ENCODE measurements at regions not wholly inside any gene's neighbourhood (a gene's known extent, or its start where the extent isn't known, plus 50 kb on each side); places are given as distances from the start of the nearest gene placed in this dataset.

DNA sequence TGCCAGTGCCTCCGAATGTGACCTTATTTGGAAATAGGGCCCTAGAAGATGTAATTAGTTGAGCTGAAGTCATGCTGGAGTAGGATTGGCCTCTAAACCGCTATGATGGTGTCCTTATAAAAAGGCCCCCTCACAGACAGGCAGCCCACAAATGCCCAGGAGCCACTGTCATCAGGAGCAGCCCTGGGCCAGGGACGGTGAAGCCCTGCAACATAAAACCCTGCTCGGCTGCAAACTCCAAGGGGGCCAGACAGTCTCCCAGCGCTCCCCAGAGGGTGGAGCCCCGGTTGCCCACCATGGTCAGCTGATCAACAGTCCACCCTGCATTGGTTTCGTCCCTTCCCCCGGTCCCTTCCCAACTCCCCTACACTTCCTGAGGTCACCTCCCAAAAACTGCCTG, 351.7 kb downstream of the FOXL1 start:
- DNase-seq (ENCODE audit: low read depth in 2 of 2) = no peak

DNA sequence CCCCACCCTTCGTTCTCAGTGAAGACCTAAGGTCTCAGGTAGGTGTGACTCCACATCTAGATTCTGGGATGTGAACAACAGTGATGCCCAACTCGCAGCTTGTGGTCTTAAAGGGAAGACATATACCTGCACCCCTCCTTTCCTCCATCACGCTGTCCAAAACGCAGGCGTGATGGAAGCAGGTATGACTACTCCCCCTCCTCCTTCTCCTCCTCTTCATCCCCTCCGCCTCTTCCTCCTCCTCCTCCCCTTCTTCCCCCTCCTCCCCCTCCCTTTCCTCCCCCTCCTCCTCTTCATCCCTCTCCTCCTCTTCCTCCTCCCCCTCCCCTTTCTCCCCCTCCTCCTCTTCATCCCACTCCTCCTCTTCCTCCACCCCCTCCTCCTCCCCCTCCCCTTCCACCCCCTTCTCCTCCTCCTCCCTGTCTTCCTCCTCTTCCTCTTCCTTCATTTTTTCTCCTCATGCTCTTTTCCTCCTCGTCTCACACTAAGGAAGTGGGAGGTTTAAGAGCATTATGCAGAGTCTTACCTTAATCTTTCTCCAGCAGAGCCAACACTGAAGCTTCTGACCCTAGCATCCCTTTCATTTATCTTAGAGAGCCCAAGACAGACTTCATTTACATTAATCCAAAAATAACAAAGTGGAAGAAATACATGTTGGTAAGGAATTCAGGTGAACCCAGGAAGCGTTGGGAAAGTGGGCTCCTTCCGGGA, 352.5 kb downstream of the FOXL1 start:
- DNase-seq (ENCODE audit: low read depth in 2 of 2) = no peak

DNA sequence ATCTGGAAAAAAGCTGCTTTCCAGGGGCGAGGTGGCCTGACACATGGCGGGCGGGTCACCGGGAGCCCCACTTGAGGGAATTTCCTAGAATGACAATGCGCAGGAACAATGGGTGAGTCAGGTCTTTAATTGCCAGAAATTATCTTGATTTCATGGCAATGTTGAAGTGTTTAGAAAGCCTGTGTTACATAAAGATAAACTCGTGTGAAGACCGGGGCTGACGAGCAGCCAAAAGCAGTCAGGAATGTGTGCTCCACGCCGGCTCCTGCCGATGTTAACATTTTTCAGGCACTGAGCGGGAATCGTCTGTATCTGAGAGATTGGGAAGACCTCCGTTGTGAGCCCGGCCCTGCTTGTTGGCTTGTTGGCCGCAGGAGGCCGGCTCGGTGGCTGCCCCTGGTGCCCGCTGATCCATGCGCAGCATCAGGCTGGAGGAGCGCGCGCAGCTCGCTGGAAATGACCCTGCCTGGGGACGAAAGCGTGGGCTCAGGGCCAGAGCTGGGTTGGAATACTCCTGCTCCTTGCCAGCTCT, 353.1 kb downstream of the FOXL1 start:
- no peak for DNase-seq (ENCODE audit: low read depth in 2 of 2)

DNA sequence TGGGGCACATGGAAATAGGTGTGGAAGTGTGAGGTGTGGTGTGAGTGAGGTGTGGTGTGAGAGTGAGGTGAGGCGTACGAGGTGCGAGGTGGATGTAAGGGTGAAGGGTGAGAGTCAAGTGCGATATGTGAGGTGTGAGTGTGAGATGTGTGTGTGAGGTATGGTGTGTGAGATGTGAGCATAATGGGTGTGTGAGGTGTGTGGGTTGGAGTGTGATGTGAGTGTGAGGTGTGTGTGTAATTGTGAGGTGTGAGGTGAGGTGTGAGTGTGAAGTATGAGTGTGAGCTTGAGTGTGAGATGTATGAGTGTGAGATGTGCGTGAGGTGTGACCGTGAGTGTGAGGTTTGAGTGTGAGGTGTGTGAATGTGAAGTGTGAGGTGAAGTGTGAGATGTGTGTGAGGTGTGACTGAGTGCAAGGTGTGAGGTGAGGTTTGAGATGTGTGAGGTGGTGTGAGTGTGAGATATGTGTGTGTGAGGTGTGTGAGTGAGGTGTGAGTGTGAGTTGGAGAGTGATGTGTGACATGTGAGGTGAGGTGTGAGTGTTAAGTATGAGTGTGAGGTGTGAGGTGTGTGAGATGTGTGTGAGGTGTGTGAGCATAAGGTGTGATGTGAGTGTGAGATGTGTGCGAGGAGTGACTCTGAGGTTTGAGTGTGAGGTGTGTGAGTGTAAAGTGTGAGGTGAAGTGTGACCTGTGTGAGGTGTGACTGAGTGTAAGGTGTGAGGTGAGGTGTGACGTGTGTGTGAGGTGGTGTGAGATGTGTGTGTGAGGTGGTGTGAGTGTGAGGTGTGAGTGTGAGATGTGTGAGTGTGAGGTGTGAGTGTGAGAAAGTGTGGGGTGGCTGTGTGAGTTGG, 354.0 kb downstream of the FOXL1 start:
- DNase-seq (ENCODE audit: low read depth in 2 of 2) = no peak

DNA sequence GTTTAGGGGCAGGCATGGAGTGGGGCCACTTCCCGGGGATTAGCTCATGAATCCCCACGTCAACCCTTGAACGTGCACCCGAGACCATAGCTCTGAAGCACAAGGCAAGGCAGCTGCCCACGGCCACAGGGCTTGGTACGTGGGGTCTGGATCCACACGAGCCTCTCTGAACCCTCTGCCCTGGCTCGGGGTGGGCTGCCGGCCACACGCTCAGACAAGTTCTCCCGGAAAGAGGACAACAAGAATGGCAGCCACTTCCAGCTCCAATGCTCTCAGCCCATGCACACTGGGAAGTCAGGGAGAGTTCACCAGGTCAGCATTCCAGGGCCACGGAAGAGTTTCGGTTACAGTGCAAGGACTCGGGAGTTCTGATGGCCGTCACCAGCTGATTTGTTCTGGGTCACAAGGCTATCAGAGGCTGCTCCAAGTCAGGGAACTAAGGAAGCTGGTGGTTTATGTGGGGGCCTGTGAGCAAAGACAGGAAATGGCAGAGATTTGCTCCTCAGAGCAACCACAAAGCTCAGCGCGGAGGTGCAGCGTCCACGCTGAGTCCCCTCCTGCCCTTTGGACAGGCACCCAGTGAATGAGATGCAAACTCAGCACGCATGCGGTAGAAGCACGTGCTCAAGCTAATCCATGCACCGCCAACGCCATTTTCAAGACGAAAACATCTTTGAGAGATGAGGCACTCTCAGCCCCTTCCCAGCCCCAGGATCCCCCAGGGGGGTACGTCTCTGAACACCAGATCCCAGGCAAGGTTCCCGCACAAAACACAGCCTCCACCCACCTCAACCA, 356.4 kb downstream of the FOXL1 start:
- no peak for DNase-seq (ENCODE audit: low read depth in 2 of 2)

DNA sequence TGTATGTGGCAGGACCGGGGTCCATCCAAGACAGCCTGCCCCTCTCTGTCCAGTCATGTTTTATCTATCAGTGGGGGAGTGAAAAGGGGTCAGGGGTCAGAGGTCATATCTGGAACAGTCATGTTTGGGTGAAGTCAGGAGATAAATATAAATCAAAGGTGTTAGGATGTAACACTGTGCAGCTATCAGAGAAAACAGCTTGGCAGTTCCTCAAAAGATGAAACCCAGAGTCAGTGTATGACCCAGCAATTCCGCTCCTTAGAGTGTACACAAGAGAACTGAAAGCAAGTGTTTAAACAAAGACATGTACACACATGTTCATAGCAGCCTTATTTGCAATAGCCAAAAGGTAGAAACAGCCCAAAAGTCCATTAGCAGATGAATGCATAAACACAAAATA, 361.3 kb downstream of the FOXL1 start:
- DNase-seq (ENCODE audit: low read depth in 2 of 2) = no peak

DNA sequence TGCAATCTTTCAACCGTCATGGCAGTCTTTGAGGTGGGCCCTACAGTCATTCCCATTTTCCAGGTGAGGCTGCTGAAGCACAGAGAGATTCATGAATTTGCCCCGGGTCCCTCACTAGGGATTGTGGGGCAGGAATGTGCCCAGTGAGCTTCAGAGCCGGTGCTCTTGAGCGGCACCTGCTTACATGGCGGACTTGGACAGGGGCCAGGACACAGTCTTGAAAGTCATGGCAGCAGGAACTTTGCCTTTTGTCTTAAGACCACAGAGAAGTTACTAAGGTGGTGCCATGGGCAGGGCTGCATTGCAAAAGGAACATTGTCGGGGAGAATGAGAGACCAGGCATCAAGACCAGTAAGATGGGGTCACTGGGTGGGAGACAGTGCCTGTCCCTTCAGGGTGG, 363.4 kb downstream of the FOXL1 start:
- no peak for DNase-seq (ENCODE audit: low read depth in 2 of 2)

DNA sequence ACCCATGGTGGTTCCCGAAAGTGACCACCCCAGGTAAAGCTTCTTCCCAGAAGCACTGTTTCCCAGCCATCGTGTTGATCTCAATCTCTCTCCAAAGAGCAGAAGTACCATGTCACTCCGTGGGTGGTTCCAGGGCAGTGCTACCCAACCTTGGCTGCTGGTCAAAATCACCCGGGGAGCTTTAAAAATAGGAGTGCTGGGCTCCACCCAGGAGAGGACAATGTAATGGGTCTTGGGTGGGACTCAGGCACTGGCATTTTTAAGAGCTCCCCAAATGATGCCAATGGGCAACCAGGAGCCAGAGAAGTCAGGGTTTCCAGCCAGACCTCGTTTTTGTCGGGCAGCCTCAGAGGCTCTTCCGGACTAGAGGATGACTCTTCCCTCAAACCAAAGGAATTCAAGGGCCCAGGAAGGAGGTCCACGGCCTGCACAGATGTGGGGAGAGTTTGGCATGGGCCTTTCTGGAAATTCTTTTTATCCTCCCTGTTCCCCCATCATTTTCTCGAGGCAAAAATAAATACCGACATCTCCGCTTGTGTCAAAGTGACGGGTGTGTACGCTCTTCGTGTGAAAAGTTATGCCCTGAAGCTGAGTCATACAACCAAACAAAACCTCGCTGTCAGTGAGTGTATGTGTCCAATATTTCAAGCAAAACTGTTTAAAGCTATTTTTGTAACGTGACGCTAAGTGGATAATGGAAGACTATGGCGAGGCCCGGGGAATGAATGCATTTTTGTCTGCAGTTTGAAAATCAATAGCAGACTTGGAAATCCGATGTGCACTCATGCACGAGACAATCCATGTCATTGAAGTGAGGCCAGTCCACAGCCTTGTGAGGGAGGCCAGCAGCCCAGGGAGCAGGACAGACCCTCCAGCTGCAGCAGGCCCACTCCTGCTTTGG, 364.1 kb downstream of the FOXL1 start:
- DNase-seq (ENCODE audit: low read depth in 2 of 2) = no peak

DNA sequence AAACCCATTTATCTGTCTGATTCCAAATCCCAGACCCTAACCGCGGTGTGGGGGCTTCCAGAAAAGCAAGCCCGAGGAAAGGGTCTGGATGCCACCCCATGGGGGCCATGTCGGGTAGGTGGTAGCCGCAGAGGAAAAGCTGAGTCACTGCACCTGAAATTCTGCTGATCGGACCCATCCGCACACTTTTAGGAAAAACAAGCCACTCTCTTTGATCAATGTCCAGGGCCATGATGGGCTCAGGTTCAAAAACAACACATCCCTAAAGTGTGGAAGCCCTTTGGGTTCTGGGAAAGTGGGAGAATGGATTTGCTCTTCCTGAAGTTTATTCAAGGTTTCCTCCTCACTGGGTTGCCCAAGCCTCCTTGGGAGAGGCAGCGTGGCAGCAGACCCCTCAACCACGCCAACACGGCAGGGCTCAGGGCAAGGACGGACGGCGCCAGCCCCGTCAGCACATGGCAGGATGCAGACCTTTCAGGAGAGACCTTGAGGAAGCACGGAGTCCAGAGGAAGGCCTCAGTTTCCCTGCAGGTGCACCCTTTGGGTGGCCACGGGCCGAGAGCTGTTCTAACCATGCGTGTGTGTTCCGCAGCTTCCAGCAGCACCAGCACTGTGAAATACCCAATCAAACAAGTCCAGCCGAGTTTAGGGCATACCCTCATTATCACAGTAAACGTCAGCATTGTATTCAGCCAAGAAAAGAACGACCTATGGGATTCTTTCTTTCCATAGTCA, 367.0 kb downstream of the FOXL1 start:
- no peak for DNase-seq (ENCODE audit: low read depth in 2 of 2)

DNA sequence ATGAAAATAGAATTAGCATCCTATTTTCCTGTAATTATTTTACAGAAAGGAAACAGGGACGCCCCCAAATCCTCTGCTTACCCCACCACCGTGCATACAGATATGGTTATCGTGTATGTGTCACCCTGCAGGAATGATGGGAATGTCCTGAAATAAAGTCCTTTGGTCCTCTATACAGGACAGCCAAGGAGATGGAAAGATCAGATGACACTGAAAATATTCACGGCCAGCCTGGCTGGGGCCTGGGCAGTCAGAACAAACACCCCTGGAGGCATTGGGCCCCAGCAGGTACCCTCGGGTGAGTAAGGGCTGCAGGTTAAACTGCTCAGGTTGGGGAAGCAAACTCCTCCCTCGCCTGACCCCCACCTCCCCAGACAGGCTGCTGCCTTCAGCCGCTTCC, 368.0 kb downstream of the FOXL1 start:
- no peak for DNase-seq (ENCODE audit: low read depth in 2 of 2)

DNA sequence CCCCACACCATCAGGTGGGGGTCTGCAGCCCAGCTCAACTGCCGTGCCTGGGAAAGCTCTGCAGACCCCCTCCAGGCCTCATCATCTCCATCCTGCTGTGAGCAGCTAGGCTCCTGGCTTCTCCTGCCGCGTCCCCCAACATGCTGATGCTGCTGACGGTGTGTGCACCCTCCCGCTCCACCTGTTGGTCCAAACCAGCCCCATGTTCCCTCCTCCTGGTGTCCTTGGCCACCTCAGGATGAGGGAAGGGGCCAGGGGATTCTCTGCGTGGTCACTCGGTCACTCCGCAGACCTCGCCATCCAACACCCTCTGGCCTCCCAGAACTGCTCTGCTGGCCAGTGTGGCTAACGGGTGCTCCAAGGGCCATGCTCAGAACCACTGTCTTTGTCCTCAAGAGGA, 368.6 kb downstream of the FOXL1 start:
- DNase-seq (ENCODE audit: low read depth in 2 of 2) = no peak

DNA sequence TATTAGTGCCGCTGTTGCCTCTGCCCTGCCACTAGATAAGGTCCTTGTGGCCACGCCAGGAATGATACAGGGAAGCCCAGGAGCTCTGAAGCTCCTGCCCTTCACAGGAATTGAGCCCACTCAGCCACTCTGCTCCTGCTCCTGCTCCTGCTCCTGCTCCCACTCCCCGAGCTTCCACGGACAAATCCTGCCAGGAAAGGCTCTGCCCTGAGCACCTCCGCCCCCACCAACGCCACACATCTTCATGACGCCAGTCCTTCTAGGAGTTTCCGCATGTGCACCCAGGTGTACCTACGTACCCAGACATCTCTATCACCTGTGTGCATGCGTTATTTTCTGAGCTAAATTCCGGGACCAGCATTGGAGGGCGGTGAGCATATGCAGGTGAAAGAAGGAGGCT, 369.1 kb downstream of the C16orf95 start:
- DNase-seq (ENCODE audit: low read depth in 2 of 2) = no peak

DNA sequence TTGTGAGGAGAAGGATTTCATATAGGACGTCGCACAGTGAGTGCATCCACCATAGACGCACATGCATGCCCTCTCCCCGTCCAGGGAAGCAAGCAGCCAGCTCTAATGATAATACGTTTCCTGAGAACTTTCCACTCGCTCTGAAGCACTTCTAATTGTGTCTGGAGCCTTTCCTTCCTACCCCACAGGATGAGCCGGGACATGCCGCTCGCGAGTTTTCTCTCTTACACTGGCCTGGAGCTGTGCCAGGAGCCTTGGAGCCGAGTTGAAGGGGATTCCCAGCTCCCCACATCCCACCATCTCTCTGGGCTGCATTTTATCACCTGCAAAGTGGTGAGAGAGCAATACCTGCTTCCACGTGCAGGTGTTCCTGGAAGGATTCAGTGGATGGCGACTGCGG, 368.1 kb downstream of the C16orf95 start:
- DNase-seq (ENCODE audit: low read depth in 2 of 2) = no peak

DNA sequence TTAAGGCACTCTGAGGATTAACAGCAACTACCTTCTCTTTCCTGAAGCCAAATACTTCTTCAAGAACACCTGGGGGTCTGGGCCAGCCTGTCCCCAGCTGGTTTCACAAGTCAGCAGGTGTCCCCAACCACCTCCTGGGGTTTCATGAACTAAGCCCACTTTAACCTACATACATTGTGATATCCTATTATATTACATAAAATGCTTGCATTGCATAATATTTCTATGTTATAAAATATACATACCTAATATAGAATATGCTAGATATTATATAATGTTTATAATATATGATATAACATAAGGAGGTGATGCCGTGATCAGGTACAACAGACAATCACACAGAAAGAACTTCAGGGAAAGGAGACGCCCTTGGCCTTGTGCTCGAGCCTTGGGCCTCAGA, 367.6 kb downstream of the C16orf95 start:
- DNase-seq (ENCODE audit: low read depth in 2 of 2) = no peak

DNA sequence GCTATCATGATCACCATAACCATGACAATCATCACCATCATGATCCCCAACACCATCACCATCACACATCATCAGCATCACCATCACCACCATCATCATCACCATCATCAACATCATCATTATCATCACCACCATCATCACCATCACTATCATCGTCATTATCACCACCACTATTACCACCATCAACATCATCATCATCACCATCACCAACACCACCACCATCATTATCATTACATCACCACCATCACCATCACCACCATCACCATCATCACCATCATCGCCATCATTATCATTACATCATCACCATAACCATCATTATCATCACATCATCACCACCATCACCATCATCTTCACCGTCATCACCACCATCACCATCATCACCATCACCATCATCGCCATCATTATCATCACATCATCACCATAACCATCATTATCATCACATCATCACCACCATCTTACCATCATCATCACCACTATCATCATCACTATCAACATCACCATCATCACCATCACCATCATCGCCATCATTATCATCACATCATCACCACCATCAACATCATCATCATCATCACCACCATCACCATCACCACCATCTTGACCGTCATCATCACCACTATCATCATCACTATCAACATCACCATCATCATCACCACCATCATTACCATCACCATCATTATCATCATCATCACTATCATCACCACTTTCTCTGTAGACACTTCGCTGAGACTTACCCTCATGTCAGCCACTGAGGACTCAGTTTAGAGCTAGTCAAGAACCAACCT, 366.0 kb downstream of the C16orf95 start:
- no peak for DNase-seq (ENCODE audit: low read depth in 2 of 2)

DNA sequence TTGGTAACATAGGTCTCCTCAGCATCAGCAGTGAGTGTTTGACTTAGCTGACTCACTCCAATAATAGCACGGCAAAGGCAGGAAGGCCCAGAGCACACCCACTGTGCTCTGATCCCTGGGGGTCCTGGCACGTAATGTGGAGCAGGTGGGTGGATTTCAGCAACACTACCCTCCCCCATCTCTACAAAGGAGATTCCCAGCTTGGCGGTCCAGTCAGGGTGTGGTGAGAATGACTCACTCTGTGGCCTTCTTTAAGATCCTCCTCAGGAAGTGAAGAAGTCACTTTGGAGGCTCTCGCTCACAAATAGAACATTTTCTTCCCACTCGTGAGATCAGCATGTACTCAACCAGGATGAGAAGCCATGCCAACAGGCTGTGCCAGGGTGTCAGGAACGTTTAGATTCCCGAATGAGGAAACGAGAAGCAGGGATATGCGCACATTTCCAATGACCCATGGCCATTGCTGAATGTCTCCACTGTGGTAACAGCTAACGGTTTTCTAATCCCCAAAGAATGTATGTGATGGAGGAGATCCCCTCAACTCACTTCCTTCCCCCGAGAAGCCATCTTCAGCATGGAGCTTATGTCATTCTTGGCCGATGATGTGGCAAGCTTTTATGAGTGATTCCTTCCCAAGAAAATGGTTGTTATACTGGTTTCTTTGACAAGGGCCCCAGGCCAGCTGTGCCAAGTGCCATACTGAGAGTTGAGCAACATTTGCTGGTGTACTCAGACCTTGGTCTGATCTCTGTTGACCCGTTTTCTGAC, 365.2 kb downstream of the C16orf95 start:
- DNase-seq (ENCODE audit: low read depth in 2 of 2) = no peak

DNA sequence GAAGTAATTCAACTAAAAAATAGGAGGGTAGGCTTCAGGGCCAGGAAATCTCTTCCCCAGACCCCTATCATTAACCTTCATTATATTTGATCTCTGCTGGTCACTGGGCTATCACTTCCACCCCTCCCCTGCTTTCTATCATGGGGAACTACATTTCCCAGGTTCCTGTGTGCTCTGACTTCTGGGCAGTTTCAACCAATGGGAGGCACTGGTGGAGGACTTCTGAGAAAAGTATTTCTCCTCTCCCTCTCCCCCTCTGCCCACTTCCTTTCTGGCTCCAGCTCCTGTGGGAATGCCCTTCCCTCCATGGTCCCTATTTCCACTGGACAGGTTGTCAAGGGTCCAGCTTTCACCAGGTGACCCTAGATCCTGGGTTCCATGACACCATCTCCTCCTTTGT, 364.4 kb downstream of the C16orf95 start:
- DNase-seq (ENCODE audit: low read depth in 2 of 2) = no peak

DNA sequence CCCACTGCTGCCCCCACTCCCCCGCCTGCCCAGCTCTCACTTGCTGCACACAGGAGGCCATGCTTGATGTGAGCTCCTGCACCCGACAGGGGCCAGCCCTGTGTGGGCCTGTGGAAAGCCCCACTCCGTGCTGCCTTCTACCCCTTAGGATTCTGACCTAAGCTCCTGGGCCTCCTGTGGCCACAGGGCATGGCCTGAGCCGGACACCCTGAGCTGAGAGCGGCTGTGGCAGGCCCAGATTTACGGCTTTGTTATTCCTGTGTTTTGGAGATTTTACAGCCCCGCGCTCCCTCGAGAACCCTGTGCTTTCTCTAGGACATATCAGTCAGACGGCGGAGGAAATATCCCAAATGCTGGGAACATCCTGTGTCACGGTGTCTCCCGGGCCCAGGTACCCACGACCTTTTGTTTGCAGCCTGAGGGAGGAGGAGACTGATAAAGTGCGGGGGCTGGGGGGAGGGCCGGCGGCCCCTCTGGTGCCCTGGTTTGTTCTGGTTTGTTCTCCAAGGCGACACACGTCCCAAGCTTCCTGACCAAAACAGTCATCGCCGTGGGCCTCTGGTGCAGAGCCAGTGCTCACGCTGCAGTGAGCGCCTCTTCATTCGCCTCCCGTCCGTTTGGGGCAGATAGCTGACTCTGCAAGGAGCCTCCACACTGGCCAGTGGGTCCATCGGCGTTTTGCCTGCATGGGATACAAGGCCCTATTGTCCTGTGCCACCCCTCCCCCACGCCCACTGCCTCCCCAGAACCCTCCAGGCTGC, 363.4 kb downstream of the C16orf95 start:
- DNase-seq (ENCODE audit: low read depth in 2 of 2) = no peak

Measured in stimulated activated CD4-positive, alpha-beta T cell treated with anti-CD3 and anti-CD28 coated beads, Interleukin-4, amount 100 ng/mL, for 48 hours (primary cell).